HUES6 (cell line): ENCODE measurements at regions not wholly inside any gene's neighbourhood (a gene's known extent, or its start where the extent isn't known, plus 50 kb on each side); places are given as distances from the start of the nearest gene placed in this dataset.

Experiments
- H3K27ac ChIP-seq: 2 replicates; pipeline ENCODE4 v1.7.0; 2013; ENCODE audit warnings: low read depth, mild to moderate bottlenecking, low read length, inconsistent platforms
- H3K27me3 ChIP-seq: 2 replicates; pipeline ENCODE4 v1.6.1; 2013; ENCODE audit warnings: low read length; ENCODE audit not compliant: control insufficient read depth, insufficient read depth
- H3K36me3 ChIP-seq: 2 replicates; pipeline ENCODE4 v1.6.1; 2013; ENCODE audit warnings: low read length; ENCODE audit not compliant: control insufficient read depth, insufficient read depth
- H3K4me1 ChIP-seq: 2 replicates; pipeline ENCODE4 v1.6.1; 2013; ENCODE audit warnings: low read length; ENCODE audit not compliant: control insufficient read depth, insufficient read depth
- H3K4me3 ChIP-seq: 2 replicates; pipeline ENCODE4 v1.5.1; 2013; ENCODE audit warnings: low read depth, low read length
- H3K9ac ChIP-seq: one replicate; pipeline ENCODE4 v1.6.1; 2013; ENCODE audit warnings: mild to moderate bottlenecking, low read length
- H3K9me3 ChIP-seq: 2 replicates; pipeline ENCODE4 v1.6.1; 2013; ENCODE audit warnings: low read depth, low read length; ENCODE audit not compliant: control insufficient read depth, insufficient read depth

DNA sequence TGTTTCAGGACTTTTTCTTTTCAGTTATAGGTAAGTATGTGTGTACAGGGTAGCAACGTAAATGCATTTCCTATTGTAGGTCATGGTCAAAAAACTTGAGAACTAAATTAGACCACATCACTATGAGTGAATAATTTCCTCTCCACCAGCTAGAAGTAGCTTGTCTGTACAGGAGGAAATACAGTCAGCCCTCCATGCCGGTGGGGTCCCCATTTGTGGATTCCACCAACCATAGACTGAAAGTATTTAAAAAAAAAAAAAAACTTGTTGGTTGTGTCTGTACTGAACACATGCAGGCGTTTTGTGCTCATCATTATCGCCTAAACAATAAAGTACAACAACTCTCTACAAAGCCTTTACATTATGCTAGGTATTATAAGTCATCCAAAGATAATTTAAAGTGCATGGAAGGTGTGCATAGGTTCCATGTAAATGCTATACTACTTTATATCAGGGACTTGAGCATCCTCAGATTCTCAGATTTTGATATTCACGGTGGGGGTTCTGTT is 94.2 kb upstream of the NDUFV2 start:
- H3K4me3 ChIP-seq, result no peak overlapping the region
- no peaks in the 10 kb centered on the region for H3K36me3 ChIP-seq
- no peaks in the 10 kb centered on the region for H3K9me3 ChIP-seq
- peaks cover 2% of the 10 kb centered on the region; the same call in 1 of the 2 replicates for H3K4me1 ChIP-seq
- H3K27ac ChIP-seq, result no peak overlapping the region
- H3K9ac ChIP-seq, result no peak overlapping the region
- H3K27me3 ChIP-seq, result no peaks in the 10 kb centered on the region

GRCh38 chr18:9008709-9009635 is 93.5 kb upstream of the NDUFV2 start:
- H3K27me3 ChIP-seq, result no peaks in the 10 kb centered on the region
- H3K4me1 ChIP-seq, result peaks cover 2% of the 10 kb centered on the region; the same call in 1 of the 2 replicates
- H3K36me3 ChIP-seq, result no peaks in the 10 kb centered on the region
- H3K9ac ChIP-seq, result no peak overlapping the region
- H3K4me3 ChIP-seq, result no peak overlapping the region
- no peaks in the 10 kb centered on the region for H3K9me3 ChIP-seq
- H3K27ac ChIP-seq, result no peak overlapping the region

- Histone ChIP-seq H3K4me3 (no peak overlapping the region), H3K9me3 (no peaks in the 10 kb centered on the region), H3K4me1 (peaks cover 2% of the 10 kb centered on the region; the same call in 1 of the 2 replicates), H3K27ac (no peak overlapping the region), H3K27me3 (no peaks in the 10 kb centered on the region), H3K9ac (no peak overlapping the region), H3K36me3 (no peaks in the 10 kb centered on the region)
Observed at GRCh38 chr18:9009703-9010488, 92.6 kb upstream of the NDUFV2 start.

- H3K27me3 ChIP-seq, result no peaks in the 10 kb centered on the region
- no peak overlapping the region for H3K4me3 ChIP-seq
- no peaks in the 10 kb centered on the region for H3K9me3 ChIP-seq
- no peaks in the 10 kb centered on the region for H3K36me3 ChIP-seq
- no peak overlapping the region for H3K27ac ChIP-seq
- peaks cover 8% of the 10 kb centered on the region; the same call in 1 of the 2 replicates for H3K4me1 ChIP-seq
- H3K9ac ChIP-seq, result no peak overlapping the region
Observed at GRCh38 chr18:9011431-9011830, 91.1 kb upstream of the NDUFV2 start.

GRCh38 chr18:9013926-9014373 is 88.5 kb upstream of the NDUFV2 start:
- Histone ChIP-seq H3K9me3 (peaks cover 4% of the 10 kb centered on the region), H3K36me3 (no peaks in the 10 kb centered on the region), H3K27ac (no peak overlapping the region), H3K4me3 (no peak overlapping the region), H3K27me3 (no peaks in the 10 kb centered on the region), H3K9ac (no peak overlapping the region), H3K4me1 (peaks cover 23% of the 10 kb centered on the region)

GRCh38 chr18:9015689-9016088 is 86.8 kb upstream of the NDUFV2 start:
- no peak overlapping the region for H3K4me3 ChIP-seq
- peaks cover 23% of the 10 kb centered on the region for H3K4me1 ChIP-seq
- H3K27ac ChIP-seq, result no peak overlapping the region
- H3K9me3 ChIP-seq, result peaks cover 7% of the 10 kb centered on the region
- H3K27me3 ChIP-seq, result no peaks in the 10 kb centered on the region
- no peaks in the 10 kb centered on the region for H3K36me3 ChIP-seq
- H3K9ac ChIP-seq, result no peak overlapping the region

GRCh38 chr18:9016633-9017166 is 85.8 kb upstream of the NDUFV2 start:
- Histone ChIP-seq H3K4me1 (peaks cover 23% of the 10 kb centered on the region), H3K27me3 (no peaks in the 10 kb centered on the region), H3K36me3 (no peaks in the 10 kb centered on the region), H3K27ac (peak overlapping the region; percentile 83; the same call in 1 of the 2 replicates), H3K9me3 (peaks cover 7% of the 10 kb centered on the region), H3K9ac (peak overlapping the region; percentile 71), H3K4me3 (no peak overlapping the region; the same call in 1 of the 2 replicates)

GRCh38 chr18:9017167-9017904 is 85.2 kb upstream of the NDUFV2 start:
- H3K36me3 ChIP-seq, result no peaks in the 10 kb centered on the region
- H3K27me3 ChIP-seq, result no peaks in the 10 kb centered on the region
- peak overlapping the region; percentile 71 for H3K9ac ChIP-seq
- H3K9me3 ChIP-seq, result peaks cover 7% of the 10 kb centered on the region
- H3K4me1 ChIP-seq, result peaks cover 25% of the 10 kb centered on the region
- peak overlapping the region; percentile 83; the same call in 1 of the 2 replicates for H3K27ac ChIP-seq
- H3K4me3 ChIP-seq, result peak overlapping the region; percentile 6; the same call in 1 of the 2 replicates

- Histone ChIP-seq H3K36me3 (no peaks in the 10 kb centered on the region), H3K4me1 (peaks cover 29% of the 10 kb centered on the region), H3K4me3 (no peak overlapping the region), H3K27me3 (no peaks in the 10 kb centered on the region), H3K9ac (peak overlapping the region; percentile 71), H3K9me3 (peaks cover 7% of the 10 kb centered on the region), H3K27ac (peak overlapping the region; percentile 83; the same call in 1 of the 2 replicates)
Observed at GRCh38 chr18:9017905-9018227, 84.6 kb upstream of the NDUFV2 start.

GRCh38 chr18:9019135-9019534 is 83.4 kb upstream of the NDUFV2 start:
- peaks cover 31% of the 10 kb centered on the region for H3K4me1 ChIP-seq
- no peak overlapping the region for H3K4me3 ChIP-seq
- H3K27ac ChIP-seq, result no peak overlapping the region
- H3K9ac ChIP-seq, result no peak overlapping the region
- peaks cover 7% of the 10 kb centered on the region for H3K9me3 ChIP-seq
- H3K27me3 ChIP-seq, result no peaks in the 10 kb centered on the region
- no peaks in the 10 kb centered on the region for H3K36me3 ChIP-seq
